Right atrium auricular region (tissue), 2 donors: ENCODE measurements at regions not wholly inside any gene's neighbourhood (a gene's known extent, or its start where the extent isn't known, plus 50 kb on each side); places are given as distances from the start of the nearest gene placed in this dataset.
"Not testable (repeated sequence)": the region's sequence is repeated elsewhere in the genome, so short reads cannot be mapped to it uniquely, and the experiment has no call there.

Source experiments
- DNase-seq: peaks from one replicate; pipeline ENCODE4 v3.0.0-alpha.2; 2019; ENCODE audit warnings: low spot score
- H3K27ac ChIP-seq, 2 donors: fragments of 200-600 bp; sonication (generic); 1 replicate in 1 of 2; 2 replicates in 1 of 2; pipeline ENCODE4 v1.5.1; 2016 to 2019
- H3K27me3 ChIP-seq, 2 donors: fragments of 200-600 bp; sonication (generic); one replicate each; pipeline versions ENCODE4 v1.5.1 to v1.6.0; 2017 to 2019
- H3K36me3 ChIP-seq: fragments of 200-600 bp; sonication (generic); one replicate; pipeline ENCODE4 v1.5.1; 2016
- H3K4me1 ChIP-seq, 2 donors: fragments of 200-600 bp; sonication (generic); one replicate each; pipeline versions ENCODE4 v1.5.1 to v1.6.0; 2017 to 2019
- H3K4me3 ChIP-seq, 2 donors: fragments of 200-600 bp; sonication (generic); 1 replicate in 1 of 2; 2 replicates in 1 of 2; pipeline ENCODE4 v1.5.1; 2017 to 2019; ENCODE audit warnings: mild to moderate bottlenecking in 1 of 2, moderate library complexity in 1 of 2
- H3K9me3 ChIP-seq, 2 donors: fragments of 200-600 bp; sonication (generic); one replicate each; pipeline ENCODE4 v1.5.1; 2019
- TF ChIP-seq, protein P1 (sequence below), 2 donors: fragments of 200-600 bp; sonication (generic); IDR thresholded peaks; one replicate each; pipeline ENCODE4 v1.5.1; 2019; ENCODE audit warnings: antibody characterized with exemption in 2 of 2

DNA sequence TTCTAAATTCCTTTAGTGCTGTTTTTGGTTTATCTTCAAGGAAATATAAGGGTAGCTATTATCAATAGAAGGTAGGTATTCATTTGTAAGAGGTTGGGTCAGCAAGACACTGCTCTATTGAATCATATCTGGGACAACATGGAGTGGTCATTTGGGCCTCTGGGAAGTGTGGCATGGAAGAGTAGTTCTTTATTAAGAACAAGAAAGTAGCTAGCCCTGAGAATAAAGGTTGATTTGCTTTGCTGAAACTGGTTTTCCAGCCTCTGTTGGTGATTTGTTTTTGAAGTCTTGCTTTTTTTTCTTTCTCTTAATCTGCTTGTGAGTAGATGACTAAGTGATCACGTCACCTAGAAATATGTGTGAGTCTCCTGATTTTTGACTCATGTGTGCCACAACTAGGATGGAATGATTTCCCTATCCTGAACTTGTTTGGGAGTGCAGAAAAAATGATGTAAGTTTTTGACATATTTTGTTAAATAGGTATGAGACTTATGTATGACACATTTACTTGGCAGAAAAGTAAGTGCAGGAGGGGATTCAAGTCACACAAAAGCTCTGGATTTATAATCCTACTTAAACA, 381.8 kb downstream of the CENPW start:
- peaks cover 0 to 9% of the 10 kb centered on the region in 2 donors for H3K9me3 ChIP-seq
- H3K27me3 ChIP-seq: no peaks in the 10 kb centered on the region
- TF ChIP-seq, protein P1, sequence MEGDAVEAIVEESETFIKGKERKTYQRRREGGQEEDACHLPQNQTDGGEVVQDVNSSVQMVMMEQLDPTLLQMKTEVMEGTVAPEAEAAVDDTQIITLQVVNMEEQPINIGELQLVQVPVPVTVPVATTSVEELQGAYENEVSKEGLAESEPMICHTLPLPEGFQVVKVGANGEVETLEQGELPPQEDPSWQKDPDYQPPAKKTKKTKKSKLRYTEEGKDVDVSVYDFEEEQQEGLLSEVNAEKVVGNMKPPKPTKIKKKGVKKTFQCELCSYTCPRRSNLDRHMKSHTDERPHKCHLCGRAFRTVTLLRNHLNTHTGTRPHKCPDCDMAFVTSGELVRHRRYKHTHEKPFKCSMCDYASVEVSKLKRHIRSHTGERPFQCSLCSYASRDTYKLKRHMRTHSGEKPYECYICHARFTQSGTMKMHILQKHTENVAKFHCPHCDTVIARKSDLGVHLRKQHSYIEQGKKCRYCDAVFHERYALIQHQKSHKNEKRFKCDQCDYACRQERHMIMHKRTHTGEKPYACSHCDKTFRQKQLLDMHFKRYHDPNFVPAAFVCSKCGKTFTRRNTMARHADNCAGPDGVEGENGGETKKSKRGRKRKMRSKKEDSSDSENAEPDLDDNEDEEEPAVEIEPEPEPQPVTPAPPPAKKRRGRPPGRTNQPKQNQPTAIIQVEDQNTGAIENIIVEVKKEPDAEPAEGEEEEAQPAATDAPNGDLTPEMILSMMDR (IDR thresholded peaks at IDR 0.05): no peak
- H3K27ac ChIP-seq: no peak overlapping the region
- no peak for DNase-seq
- H3K4me1 ChIP-seq: no peaks in the 10 kb centered on the region
- H3K4me3 ChIP-seq: no peak overlapping the region
- H3K36me3 ChIP-seq: no peaks in the 10 kb centered on the region

DNA sequence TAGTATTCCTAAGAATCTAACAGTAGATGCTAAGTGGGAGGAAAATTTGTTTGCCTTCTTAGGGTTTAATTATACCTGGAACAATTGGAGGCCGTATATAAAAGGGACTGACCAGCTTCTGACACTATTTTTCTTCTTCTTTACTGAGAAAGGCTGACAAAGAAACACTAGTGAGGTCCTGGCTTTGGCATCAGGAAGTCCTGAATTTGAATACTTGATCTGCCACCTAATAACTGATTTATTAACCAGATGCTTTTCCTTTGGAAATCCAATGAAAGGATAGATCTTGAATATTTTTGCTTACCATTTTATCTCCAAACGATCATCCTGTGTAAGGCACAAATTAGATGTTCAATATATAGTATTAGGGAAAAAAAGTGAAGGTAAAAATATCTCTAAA, 382.5 kb downstream of the CENPW start:
- Histone ChIP-seq H3K36me3 (no peaks in the 10 kb centered on the region), H3K27ac (no peak overlapping the region), H3K4me3 (no peak overlapping the region), H3K27me3 (no peaks in the 10 kb centered on the region), H3K9me3 (peaks cover 0 to 9% of the 10 kb centered on the region in 2 donors), H3K4me1 (no peaks in the 10 kb centered on the region)
- TF ChIP-seq, protein P1 (IDR thresholded peaks at IDR 0.05): no peak
- no peak for DNase-seq

DNA sequence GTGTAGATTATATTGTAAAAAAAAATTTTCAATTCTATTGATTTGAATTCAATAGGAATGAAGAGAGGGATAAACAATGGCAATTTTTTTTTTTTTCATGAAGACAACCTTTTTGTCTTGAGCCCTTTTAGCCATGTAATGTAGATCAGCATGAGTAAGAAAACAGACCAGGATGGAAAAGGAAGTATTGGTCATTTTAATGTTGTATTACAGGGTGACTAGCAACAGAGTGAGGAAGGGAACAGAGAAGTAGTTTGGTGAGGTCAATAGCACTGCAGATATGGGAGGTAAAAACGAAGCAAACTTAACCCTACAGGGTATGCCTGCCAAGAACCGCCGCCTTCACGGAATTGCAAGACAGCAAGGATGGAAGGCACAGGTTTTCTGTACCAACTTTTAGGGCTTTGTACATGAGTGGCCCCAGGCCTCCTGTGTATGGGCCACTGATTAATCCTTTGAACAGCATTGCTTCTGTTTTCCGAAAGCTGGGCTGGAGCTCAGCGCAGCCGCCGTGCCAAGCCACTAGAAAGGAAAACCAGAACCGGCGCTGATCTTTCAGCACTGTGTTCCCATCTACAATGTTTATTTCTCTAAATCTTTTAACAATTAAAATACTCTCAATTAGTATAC, 383.7 kb downstream of the CENPW start:
- Histone ChIP-seq H3K9me3 (peaks cover 0 to 12% of the 10 kb centered on the region in 2 donors), H3K36me3 (no peaks in the 10 kb centered on the region), H3K27me3 (no peaks in the 10 kb centered on the region), H3K4me1 (no peaks in the 10 kb centered on the region), H3K27ac (no peak overlapping the region), H3K4me3 (no peak overlapping the region)
- TF ChIP-seq, protein P1 (IDR thresholded peaks at IDR 0.05): no peak
- DNase-seq: no peak

DNA sequence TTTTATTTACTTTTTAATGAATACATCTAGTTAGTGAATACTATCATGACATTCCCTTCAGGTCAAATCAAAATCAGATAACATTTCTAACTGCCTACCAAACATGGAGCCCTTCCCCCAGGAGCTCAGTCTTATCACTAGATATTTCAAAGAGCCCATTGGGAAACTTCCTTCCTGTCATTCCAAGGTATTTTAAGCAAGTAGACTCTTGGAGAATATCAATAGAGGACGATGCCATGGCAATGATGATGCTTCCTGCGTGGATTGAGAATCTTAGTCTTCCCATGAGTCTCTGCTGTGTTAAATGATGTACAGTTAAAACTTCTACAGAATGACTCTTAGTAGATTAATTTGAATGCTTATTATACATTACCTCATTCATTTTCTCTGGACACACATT, 384.9 kb downstream of the CENPW start:
- H3K27ac ChIP-seq: no peak overlapping the region
- H3K9me3 ChIP-seq: peaks cover 0 to 12% of the 10 kb centered on the region in 2 donors
- no peak overlapping the region for H3K4me3 ChIP-seq
- no peaks in the 10 kb centered on the region for H3K27me3 ChIP-seq
- H3K36me3 ChIP-seq: no peaks in the 10 kb centered on the region
- no peak for DNase-seq
- no peaks in the 10 kb centered on the region for H3K4me1 ChIP-seq
- TF ChIP-seq, protein P1 (IDR thresholded peaks at IDR 0.05): no peak

DNA sequence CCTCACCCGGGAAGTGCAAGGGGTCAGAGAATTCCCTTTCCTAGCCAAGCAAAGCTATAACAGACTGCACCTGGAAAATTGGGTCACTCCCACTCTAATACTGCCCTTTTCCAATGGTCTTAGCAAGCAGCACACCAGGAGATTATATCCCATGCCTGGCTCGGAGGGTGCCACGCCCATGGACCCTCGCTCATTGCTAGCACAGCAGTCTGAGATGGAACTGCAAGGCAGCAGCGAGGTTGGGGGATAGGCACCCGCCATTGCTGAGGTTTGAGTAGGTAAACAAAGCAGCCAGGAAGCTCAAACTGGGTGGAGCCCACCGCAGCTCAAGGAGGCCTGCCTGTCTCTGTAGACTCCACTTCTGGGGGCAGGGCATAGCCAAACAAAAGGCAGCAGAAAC, 386.5 kb downstream of the CENPW start:
- not testable (repeated sequence) for DNase-seq, H3K4me3 ChIP-seq, H3K27ac ChIP-seq, H3K27me3 ChIP-seq, H3K4me1 ChIP-seq, H3K36me3 ChIP-seq
- H3K9me3 ChIP-seq: peaks cover 0 to 12% of the 10 kb centered on the region in 2 donors

DNA sequence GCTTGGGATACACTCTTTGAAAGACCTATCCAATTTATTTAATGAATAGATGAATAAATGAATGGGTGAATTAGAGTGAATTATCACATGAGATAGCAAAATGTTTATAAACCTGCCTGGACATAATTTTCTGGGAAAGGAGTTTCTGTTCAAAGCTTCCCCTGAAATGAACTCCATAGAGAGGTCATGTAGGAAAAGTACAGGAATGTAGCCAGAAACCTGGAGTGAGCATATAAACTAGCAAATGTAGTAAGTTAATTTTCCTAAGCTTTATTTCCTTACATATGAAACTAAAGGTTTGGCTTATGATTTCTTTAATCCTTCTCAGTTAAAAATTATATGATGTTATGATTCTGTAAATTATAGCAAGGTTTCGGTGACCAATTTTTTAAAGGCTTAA, 380.3 kb upstream of the RSPO3 start:
- TF ChIP-seq, protein P1 (IDR thresholded peaks at IDR 0.05): no peak
- H3K4me3 ChIP-seq: no peak overlapping the region
- DNase-seq: no peak
- no peak overlapping the region for H3K27ac ChIP-seq
- no peaks in the 10 kb centered on the region for H3K36me3 ChIP-seq
- no peaks in the 10 kb centered on the region for H3K4me1 ChIP-seq
- H3K9me3 ChIP-seq: no peaks in the 10 kb centered on the region
- H3K27me3 ChIP-seq: no peaks in the 10 kb centered on the region
